GM18498 (cell line): ENCODE measurements at regions not wholly inside any gene's neighbourhood (a gene's known extent, or its start where the extent isn't known, plus 50 kb on each side); places are given as distances from the start of the nearest gene placed in this dataset.

ENCODE experiments used
- ATAC-seq: cut with Tn5 transposase; IDR thresholded peaks from one replicate; pipeline ENCODE4 v1.9.1; 2021; ENCODE audit warnings: mild to moderate bottlenecking, moderate library complexity; ENCODE audit not compliant: unreplicated experiment

DNA sequence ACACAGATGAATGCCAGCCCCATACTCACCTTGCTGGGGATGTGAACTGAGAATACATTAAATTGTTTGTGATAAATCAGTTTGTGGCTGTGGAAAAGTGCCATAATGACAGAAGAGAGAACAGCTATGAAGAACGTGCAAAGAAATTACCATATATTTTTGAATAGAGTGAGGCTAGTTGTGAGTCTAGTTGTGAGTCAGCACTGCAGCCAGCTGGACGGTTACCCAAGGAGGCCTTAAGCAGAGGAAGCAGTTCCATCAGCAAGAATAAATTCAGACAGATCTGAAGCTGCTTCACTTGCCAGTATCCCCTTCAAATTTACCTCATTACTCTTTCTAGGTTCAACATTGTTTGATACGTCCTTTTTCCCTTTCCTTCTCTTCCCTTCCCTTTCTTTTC is 446.0 kb downstream of the MTRR start:
- no peak for ATAC-seq

DNA sequence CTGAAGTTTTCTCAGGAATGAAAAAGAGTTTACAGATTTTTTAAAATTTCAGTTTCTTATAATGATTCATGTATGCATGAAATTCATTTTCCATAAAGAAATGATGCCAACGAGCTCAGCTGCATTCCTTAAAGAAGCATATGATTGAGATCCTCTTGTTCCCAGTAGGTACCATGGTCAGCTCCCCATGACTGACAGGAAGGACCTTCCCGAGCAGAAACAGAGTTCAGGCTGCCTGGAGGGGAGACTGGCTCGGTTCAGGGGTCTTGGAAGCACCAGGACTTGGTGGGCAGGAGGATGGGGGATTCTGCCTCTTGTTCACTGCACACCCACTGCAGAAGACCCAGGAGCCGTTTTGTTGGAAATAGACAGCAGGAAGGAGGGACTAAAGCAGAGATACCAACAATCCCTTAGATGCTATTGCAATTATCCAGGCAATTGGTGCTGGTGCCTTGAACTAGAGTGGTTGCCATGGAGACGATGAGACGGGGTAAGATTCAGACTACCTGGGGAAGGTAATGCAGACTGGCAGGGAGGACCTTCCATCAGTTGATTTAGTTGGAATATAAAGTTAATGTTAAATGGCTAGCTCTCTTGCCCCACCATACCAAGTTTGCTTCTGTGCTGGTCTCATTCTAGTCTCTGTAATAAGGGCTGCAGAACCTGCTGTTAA is 447.8 kb downstream of the MTRR start:
- no peak for ATAC-seq

DNA sequence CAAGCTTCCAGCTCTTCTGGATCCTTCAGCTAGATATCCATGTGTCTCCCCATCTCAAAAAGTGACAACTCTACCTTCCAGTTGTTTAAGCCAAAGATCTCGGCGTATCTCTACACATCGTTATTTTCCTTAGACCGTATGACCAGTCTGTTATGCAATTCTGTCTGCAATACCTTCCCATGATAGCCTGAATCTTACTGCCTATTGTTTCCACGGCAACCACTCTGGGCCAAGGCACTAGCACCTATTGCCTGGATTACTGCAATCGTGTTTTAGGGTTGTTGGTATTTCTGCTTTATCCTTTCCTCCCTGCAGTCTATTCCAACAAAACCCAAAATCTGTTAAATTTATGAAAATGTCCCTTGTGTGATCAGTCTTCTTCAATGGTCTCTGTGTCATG is 448.4 kb downstream of the MTRR start:
- ATAC-seq = no peak

DNA sequence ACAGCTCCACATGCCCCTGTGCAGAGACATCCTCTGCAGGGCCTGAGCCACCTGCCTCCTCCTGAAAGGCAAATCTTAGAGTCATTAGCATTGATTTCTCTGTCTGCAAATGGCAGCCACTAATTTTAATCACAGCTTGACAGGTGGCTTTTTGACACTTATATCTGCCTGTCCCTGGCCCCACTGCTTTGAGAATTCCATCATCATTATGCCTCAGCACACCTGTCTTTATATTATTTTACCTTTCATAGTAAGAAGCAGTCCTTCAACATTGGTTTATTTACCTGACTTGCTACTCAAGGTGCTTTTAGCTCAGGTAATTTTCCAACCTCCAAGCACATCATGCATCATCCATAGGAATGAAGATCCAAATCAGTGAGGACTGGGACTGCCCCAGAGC is 451.3 kb downstream of the MTRR start:
- ATAC-seq = no peak

DNA sequence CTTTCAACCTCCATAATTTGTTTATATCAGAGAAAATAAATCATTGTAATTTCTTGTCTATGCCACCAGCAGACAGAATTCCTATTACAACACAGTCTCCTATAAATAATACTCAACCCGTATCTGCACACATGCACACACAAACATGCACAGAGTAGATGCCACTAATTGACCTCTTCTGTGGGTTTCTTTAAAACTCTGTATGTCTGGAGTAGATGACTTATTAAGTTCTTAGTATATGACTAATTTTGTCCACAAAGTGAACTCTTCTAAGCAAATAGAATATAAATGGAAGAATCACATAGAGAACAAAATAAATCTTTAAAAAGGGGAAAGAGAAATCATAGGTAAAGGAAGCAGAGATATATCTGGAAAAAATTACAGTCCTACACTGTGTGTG is 452.3 kb downstream of the MTRR start:
- no peak for ATAC-seq

DNA sequence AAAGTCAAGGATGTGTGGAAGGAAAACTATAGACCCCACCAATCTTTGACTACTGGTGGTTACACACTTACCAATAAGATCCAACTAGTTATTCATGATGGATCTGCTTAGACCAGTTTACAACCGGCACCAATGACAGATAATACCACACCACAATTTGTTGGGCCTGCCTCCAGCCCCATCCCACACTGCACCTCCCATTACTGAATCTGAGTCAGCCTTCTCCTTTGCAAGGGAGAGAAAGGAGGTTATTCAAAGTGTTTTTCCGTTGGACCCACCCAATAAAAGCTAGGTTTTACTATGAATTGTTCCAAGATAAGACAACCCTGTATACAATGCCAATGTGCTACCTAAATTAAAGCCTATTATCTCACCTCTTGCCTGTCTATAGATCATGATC is 453.5 kb downstream of the MTRR start:
- no peak for ATAC-seq

DNA sequence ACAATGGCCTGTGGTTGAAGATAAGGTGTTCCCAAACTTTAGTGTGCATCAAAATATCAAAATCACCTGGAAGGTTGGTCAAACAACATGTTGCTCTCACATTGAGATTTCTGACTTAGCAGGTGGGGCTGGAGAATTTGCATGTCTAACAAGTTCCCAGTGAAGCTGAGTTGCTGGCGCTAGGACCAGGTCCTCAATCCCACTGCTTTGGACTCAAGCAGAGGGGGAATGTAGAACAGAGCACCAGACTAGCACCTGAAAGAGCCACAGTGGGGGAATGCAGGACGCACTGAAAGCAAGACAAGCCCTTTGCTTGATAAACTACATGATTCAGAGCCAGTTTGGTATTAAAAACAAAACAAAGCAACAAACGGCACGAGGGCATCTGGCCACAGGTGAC is 458.1 kb downstream of the MTRR start:
- ATAC-seq = no peak

DNA sequence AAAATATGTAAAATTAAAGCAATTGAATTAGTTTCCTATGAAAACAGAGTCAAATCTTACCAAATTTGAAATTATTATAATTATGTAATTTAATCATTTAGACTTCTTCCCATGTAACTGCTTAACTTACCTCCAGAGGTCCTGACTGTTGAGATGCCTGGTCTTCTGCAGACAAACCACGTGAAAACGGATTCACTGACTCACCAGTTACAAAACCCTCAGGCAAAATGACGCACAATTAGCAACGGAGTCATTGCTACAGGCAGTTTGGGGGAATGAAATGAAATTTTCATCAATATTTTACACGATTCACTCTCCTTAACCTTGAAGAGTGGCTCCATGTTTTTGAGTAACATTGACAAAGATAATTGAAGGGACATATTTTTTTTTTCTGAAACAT is 460.8 kb downstream of the MTRR start:
- no peak for ATAC-seq

DNA sequence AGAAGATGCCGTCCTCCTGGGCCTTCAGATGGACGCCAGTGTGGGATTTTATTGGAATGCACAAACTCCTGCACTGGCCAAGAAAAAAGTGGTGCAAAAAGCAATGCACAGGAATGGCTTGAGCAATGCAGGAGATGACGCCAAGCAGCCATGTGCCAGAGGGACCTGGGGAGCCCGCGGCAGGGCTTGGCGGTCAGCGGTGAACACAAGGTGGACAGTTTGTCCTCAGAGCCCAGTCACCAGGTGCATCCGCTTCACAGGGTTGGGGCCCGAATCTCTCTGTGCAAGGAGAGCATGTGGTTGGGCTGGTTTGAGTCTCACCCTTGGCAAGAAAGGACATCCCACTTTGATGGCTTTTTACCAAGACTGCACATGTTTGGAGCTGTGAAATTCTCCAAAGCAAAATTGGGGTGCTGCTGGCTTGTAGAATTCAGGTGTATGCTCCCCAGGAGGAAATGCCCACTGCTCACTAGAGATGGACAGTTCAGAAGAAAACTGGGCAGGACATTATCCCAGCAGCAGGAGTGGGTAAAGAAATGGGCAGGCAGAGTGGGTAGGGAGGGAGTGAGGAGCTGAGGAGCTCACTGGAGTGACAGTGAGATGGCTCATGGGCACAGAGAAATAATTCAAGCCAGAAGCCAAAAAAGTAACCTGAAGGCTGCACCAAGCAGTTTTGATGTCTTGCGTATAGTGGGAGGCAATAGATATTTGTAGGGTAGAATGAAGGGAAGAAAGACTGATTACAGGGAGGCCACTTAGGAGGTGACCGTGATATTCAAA is 463.9 kb downstream of the MTRR start:
- ATAC-seq = no peak

DNA sequence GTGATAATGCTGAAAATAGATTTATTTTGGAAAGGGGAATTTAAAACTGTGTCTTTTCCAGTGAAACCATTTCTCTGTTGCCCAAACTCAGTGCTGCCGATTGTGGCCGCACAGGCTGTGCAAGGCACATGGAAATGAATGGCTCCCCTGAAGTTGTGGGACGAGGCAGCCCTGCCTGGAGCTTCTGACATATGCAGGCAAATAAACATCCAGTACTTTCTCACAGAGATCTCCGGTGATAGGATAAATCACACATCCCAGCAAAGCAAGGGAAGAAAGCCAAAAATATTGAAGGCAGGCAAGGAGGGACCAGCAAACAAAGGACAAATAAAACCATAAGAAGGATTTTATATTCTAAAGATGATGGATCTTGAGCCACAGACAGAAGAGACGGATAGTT is 464.5 kb downstream of the MTRR start:
- no peak for ATAC-seq

DNA sequence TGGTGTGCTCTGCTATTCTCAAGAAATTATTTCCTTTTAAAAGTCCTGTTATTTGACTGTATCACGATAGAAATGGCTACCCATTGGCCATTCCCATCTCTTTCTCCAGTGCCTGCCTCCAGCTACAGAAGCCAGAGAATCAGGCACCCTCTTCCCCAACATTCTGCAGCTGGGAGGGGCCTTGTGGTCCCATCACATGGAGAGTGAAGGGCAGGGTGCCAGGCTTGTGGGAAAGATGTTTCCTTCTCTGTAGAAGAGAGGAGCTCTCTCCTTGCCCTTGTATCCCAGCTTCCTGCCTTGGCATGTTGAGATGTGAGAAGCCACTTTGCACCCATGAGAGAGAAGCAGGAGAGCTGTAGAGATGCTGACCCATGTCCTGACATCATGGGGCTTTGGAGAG is 465.0 kb downstream of the MTRR start:
- no peak for ATAC-seq

DNA sequence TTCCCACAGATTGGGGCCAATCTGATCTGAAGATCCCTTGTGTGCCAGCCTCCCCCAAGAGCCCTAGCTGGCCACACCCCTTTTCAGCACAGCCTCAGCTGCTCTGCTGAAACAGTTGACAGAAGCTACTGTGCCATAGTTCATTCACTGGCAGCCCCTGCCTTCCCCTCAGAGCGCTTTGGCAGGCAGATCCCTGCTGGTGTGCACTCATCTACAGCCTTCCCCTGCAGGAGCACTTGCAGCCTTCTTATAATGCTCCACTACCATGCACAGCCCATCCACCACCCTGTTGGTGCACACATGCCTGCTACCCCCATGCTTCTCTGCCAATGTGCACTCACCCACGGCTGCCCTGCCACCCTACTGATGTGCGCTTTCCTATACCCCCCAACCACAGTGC is 471.3 kb downstream of the MTRR start:
- ATAC-seq = no peak

DNA sequence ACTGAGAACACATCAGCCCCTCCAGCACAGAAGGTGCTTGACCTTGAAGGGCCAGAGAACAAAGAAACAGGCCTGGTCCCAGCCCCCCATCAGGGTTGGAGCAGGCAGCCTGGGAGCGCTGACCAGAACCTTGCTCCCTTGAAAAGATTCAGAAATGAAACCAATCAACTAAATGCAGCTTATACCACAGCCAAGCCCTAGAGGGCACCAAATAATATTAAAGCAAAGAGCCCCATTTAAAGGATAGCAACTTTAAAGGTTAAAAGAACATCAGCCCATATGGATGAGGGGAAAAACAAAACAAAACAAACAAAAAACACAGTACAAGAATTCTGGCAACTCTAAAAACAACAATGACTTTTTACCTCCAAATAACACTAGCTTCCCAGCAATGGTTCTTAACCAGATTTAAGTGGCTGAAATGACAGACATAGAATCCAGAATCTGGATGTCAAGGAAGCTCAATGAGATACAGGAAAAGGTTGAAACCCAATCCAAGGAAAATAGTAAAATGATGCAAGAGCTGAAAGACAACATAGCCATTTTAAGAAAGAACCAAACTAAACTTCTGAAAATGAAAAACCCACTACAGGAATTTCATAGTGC is 471.9 kb downstream of the MTRR start:
- peak; percentile 54 for ATAC-seq

DNA sequence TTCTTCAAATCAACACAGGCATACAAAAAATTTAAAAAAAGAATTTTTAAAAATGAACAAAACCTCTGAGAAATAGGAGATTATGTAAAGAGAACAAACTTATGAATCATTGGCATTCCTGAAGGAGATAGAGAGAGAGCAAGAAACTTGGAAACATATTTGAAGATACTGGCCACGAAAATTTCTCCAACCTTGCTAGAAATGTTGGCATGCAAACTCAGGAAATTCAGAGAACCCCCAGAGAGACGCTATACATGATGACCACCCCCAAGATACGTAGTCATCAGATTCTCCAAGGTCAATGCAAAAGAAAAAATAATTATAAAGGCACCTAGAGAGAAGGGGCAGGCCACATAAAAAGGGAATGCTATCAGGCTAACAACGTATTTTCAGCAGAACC is 472.5 kb downstream of the MTRR start:
- no peak for ATAC-seq

DNA sequence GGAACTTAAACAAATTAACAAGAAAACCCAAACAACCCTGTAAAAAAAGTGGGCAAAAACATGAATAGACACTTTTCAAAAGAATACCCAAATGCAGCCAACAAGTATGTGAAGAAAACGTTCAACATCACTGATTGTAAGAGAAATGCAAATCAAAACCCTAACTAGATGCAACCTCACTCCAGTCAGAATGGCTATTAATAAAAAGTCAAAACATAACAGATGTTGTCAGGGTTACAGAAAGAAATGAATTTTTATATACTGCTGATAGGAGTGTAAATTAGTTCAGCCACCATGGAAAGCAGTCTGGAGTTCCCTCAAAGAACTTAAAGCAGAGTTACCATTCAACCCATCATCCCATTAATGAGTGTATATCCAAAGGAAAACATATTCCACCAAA is 479.0 kb downstream of the MTRR start:
- ATAC-seq = no peak

DNA sequence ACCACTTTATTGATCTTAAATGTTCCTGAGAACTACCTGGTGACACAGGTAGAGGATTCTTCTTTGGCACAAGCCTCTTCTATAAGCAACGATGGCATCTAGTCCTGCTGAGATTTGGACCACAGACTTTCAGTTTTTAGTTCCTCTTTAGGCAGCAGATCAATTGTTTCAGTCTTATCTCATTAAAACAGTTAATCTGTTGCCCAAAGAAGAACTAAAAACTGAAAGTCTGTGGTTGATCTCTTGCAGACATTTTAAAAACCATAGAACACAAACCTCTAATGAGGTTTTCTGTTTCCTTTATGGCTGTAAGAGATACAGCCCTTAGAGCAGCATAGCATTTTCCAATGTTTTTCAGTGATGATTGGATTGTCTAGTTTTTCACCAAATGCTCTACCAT is 480.9 kb downstream of the MTRR start:
- peak; percentile 98 for ATAC-seq

DNA sequence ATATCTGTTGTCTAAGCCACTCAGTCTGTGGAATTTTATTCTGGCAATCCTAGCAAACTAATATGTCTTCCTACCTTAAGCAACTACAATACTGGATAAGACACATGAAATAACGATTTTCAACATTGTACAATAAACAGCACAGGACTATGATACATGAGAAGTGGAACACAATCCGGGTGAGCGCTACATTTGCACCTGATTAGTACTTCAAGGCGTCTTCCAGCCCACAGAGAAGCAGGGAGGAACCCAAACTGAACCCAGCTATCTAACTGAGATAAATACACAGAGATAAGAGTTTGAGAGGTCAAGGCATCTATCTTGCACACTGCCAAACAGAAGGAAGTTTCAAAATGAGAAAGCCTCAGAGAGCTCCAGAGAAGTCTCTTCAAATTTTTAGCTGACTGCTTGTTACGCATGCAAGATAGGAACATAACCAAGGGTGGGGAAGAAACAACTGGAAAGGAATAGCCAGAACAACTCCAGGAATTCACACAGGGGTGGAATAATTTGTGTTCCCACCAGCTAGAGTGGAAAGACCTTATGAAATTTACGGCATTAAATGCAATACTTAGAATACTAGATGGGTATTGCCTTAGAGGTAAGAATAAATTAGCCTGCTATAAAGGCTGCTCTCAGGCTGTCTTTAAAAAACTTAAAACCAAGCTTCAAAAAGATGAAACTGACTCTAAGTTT is 481.8 kb downstream of the MTRR start:
- ATAC-seq = no peak

DNA sequence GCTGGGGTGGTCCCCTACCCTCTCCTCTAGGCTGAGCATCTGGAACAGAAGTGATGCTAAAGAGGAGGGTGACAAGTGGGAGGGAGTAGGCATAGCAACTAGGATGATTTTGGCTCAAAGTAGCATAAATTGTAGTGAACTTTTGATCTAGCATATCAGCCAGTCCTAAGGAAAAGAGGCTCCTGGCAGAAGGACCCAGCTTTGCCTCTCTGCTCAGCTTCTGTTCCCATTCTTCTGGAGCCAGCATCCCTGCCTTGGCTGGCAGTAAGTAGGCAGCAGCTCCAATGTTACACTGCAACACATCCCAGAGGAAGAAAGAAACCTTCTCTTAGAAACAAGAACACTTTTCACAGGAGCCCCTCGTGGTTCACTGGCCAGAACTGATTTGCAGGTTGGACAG is 487.0 kb downstream of the MTRR start:
- no peak for ATAC-seq

DNA sequence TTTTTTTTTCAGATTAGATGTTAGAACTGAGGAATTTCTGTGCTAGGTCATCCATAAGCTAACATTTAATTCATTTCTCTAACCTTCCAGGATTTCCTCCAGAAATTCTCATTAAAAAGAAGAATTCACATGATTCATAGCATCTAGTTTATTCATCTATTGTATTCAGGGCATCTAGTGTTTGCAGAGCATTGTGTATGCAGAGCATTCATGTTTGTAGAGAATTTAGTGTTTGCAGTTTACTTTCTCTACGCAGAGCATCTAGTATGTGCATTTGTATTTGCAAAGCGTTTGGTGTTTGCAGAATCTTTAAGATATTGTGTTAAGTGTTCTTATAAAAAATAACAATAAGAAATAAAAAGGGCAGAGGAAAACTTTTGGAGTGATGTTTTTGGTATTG is 491.1 kb downstream of the MTRR start:
- ATAC-seq = no peak

DNA sequence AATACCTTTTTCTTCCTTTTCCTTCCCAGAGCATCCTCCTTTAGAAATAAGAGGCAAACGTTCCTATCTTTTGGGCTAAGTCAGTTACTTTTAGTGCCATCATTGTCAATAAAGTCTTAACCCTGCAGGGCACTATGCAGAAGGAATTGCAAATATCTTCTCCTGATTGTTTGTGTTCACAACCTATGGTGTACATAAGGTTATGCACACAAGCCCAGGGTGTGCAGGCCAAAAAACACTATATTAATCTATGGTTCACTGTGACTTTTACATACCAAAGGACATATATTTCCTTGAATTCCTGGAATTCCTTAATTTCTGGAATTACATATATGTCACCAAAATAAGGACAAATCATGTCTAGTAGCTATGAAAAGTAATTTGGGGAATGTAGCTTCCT is 493.5 kb downstream of the MTRR start:
- ATAC-seq = no peak

DNA sequence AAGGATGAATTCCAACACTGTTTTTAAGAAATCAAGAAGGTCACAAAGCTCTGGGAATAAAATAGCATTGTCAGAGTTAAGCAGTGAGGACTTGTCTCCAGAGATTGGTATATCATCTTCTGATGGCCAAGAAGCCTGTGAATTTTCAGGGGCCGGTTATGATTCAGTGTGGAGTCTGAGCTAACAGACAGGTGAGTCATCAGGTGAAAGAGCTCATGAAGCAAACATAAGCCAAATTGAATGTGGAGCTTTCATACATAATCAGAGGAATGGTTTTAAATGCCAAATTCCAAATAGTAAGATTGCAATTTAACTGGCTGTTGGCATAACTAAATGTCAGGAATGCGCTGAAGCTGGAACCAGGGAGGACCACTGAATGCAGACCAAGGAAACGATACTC is 494.2 kb downstream of the MTRR start:
- no peak for ATAC-seq

DNA sequence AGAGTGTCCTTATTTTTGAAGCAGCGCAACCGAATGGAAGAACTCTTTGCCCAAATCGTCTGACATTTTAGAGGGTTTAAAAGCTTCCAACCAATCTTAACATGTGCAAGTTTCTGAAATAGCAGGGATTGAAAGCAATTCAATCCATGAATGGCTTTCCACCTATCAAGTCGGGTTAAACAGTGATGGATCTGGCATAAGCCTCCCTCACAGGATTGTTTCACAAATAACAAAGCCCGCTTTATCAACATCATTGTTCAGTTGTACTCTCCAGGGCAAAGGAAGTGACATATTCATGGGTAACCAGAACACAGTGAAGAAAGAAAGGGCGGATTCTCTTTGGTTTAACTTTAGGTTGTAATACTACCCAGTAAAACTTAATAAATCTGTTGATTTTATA is 497.3 kb downstream of the MTRR start:
- ATAC-seq = no peak
